ENCODE measurements at regions not wholly inside any gene's neighbourhood (a gene's known extent, or its start where the extent isn't known, plus 50 kb on each side); places are given as distances from the start of the nearest gene placed in this dataset.

GRCh38 chr9:118652258-118652657, 717.0 kb downstream of the BRINP1 start:
- TF ChIP-seq, protein P1, sequence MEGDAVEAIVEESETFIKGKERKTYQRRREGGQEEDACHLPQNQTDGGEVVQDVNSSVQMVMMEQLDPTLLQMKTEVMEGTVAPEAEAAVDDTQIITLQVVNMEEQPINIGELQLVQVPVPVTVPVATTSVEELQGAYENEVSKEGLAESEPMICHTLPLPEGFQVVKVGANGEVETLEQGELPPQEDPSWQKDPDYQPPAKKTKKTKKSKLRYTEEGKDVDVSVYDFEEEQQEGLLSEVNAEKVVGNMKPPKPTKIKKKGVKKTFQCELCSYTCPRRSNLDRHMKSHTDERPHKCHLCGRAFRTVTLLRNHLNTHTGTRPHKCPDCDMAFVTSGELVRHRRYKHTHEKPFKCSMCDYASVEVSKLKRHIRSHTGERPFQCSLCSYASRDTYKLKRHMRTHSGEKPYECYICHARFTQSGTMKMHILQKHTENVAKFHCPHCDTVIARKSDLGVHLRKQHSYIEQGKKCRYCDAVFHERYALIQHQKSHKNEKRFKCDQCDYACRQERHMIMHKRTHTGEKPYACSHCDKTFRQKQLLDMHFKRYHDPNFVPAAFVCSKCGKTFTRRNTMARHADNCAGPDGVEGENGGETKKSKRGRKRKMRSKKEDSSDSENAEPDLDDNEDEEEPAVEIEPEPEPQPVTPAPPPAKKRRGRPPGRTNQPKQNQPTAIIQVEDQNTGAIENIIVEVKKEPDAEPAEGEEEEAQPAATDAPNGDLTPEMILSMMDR (IDR thresholded peaks at IDR 0.05; ENCODE audit: insufficient read depth, low read length): no peak
- TF ChIP-seq POLR2AphosphoS5 (IDR thresholded peaks at IDR 0.05; ENCODE audit: low read depth): no peak

Measured in HL-60 (cell line).